Panc1 (cell line): ENCODE measurements at regions not wholly inside any gene's neighbourhood (a gene's known extent, or its start where the extent isn't known, plus 50 kb on each side); places are given as distances from the start of the nearest gene placed in this dataset.

ENCODE experiments used
- ATAC-seq: fragments of 200-7000 bp; cut with Tn5 transposase; 2 replicates; pipeline ENCODE4 v1.9.1; 2020; ENCODE audit warnings: mild to moderate bottlenecking, moderate library complexity
- BruUV-seq: library from RNA; stranded (reverse); fragments of 400-500 nt; replicated peaks from 2 replicates; lab custom pipeline; 2021; lab: Mats Ljungman, UMichigan
- CTCF ChIA-PET: fragments of 300-600 bp; sonication (Branson Sonifier 250); formaldehyde crosslinking; loops from one replicate; lab custom pipeline; 2022; ENCODE audit warnings: antibody characterized with exemption; lab: Charles Lee
- POLR2A ChIA-PET: fragments of 300-600 bp; sonication (Branson Sonifier 250); formaldehyde crosslinking; loops from one replicate; lab custom pipeline; 2022; ENCODE audit warnings: antibody characterized with exemption; lab: Charles Lee
- DNase-seq: peaks from one replicate; pipeline ENCODE4 v3.0.0-alpha.2; 2010; ENCODE audit warnings: low read depth, low spot score
- H3K27ac ChIP-seq: 2 replicates; pipeline ENCODE4 v1.5.1; 2011; ENCODE audit warnings: mild to moderate bottlenecking, low read length, inconsistent platforms
- H3K27me3 ChIP-seq: fragments of 200-500 bp; sonication (Bioruptor generic); 2 replicates; pipeline ENCODE4 v1.6.0; 2014; ENCODE audit warnings: low read length, inconsistent platforms; ENCODE audit not compliant: control insufficient read depth, insufficient read depth
- H3K36me3 ChIP-seq: fragments of 200-500 bp; sonication (Bioruptor generic); 2 replicates; pipeline ENCODE4 v1.5.1; 2014; ENCODE audit warnings: inconsistent platforms, mild to moderate bottlenecking, low read length, moderate library complexity; ENCODE audit not compliant: control insufficient read depth, insufficient read depth
- H3K4me1 ChIP-seq: 2 replicates; pipeline ENCODE4 v1.5.1; 2011; ENCODE audit warnings: inconsistent platforms, mild to moderate bottlenecking, low read length, moderate library complexity; ENCODE audit not compliant: control insufficient read depth, insufficient read depth
- H3K4me3 ChIP-seq, 2 experiments: 2 replicates each; pipeline ENCODE4 v1.5.1; 2011 to 2012; ENCODE audit warnings: low read depth in 2 of 2, low read length in 2 of 2, mild to moderate bottlenecking in 2 of 2, inconsistent platforms in 1 of 2, moderate library complexity in 1 of 2
- H3K9me3 ChIP-seq: fragments of 200-500 bp; sonication (Bioruptor generic); 2 replicates; pipeline ENCODE4 v1.5.1; 2014; ENCODE audit warnings: low read depth, mild to moderate bottlenecking, inconsistent platforms, low read length, moderate library complexity; ENCODE audit not compliant: control insufficient read depth, insufficient read depth
- CTCF ChIP-seq: fragments of 450-650 bp; IDR thresholded peaks from 2 replicates; pipeline ENCODE4 v1.5.1; 2017; ENCODE audit warnings: mild to moderate bottlenecking
- POLR2AphosphoS5 ChIP-seq: IDR thresholded peaks from 2 replicates; pipeline ENCODE4 v1.6.1; 2012; ENCODE audit warnings: mild to moderate bottlenecking, low read depth, low read length, moderate library complexity
- REST ChIP-seq, 2 experiments: IDR thresholded peaks; 2 replicates each; pipeline ENCODE4 v1.6.1; 2011 to 2012; ENCODE audit warnings: low read depth in 2 of 2, control low read depth in 1 of 2, low read length in 1 of 2, mild to moderate bottlenecking in 1 of 2, moderate library complexity in 1 of 2; ENCODE audit not compliant: insufficient read depth in 1 of 2
- SIN3A ChIP-seq: IDR thresholded peaks from 2 replicates; pipeline ENCODE4 v1.6.1; 2012; ENCODE audit warnings: low read depth, mild to moderate bottlenecking, low read length, moderate library complexity, borderline replicate concordance; ENCODE audit not compliant: insufficient read depth
- TCF7L2 ChIP-seq: IDR thresholded peaks from 2 replicates; pipeline ENCODE4 v1.6.1; 2011; ENCODE audit warnings: mild to moderate bottlenecking, low read depth, low read length, inconsistent platforms
- in situ Hi-C: cut with HindIII; loops from 2 replicates; pipeline ENCODE4 v1.10.0; 2016; ENCODE audit warnings: low sequenced_read_pairs, low pct_unique_long_range_greater_than_20kb
- intact Hi-C: fragments of 100-400 bp; cut with micrococcal nuclease; formaldehyde crosslinking; loops from one replicate; pipeline ENCODE4 v1.10.0; 2022; ENCODE audit not compliant: unreplicated experiment

GRCh38 chr4:79757600-79757999 lies 315.4 kb downstream of the ANTXR2 start:
- Histone ChIP-seq H3K9me3 (no peaks in the 10 kb centered on the region), H3K4me1 (no peaks in the 10 kb centered on the region), H3K27ac (no peak overlapping the region), H3K4me3 (no peak overlapping the region), H3K27me3 (no peaks in the 10 kb centered on the region), H3K36me3 (no peaks in the 10 kb centered on the region)
- DNase-seq (no peak), ATAC-seq (no peak)
- ChIA-PET POLR2A (interaction anchor here (0.7 kb wide), 1 partner anchor 971 kb away, joined by 3 read pairs; no protein-coding TSS in a partner anchor), CTCF (no interaction called here)
- TF ChIP-seq TCF7L2 (no peak), CTCF (no peak), SIN3A (no peak), REST (IDR thresholded peaks at IDR 0.05; ENCODE audit: insufficient read depth in 1 of 2, low read depth in 2 of 2, low read length in 1 of 2) (no peak), POLR2AphosphoS5 (no peak)
- intact Hi-C loops, result no loop called here
- no TSS peak for BruUV-seq
- in situ Hi-C loops, result no loop called here

GRCh38 chr4:79756140-79756895 lies 316.7 kb downstream of the ANTXR2 start:
- Histone ChIP-seq H3K9me3 (no peaks in the 10 kb centered on the region), H3K4me1 (no peaks in the 10 kb centered on the region), H3K4me3 (no peak overlapping the region), H3K36me3 (no peaks in the 10 kb centered on the region), H3K27ac (no peak overlapping the region), H3K27me3 (no peaks in the 10 kb centered on the region)
- no TSS peak for BruUV-seq
- DNase-seq (no peak), ATAC-seq (no peak)
- in situ Hi-C loops, result no loop called here
- ChIA-PET CTCF (no interaction called here), POLR2A (no interaction called here)
- no peak for TF ChIP-seq TCF7L2
- TF ChIP-seq SIN3A, result no peak
- TF ChIP-seq CTCF, result no peak
- no peak for TF ChIP-seq POLR2AphosphoS5
- no peak for TF ChIP-seq REST (IDR thresholded peaks at IDR 0.05; ENCODE audit: insufficient read depth in 1 of 2, low read depth in 2 of 2, low read length in 1 of 2)
- intact Hi-C loops, result no loop called here
